Mammary epithelial cell (primary cell): ENCODE measurements at regions not wholly inside any gene's neighbourhood (a gene's known extent, or its start where the extent isn't known, plus 50 kb on each side); places are given as distances from the start of the nearest gene placed in this dataset.

Experiments used
- EZH2 ChIP-seq: IDR thresholded peaks from 2 replicates; pipeline ENCODE4 v1.6.1; 2012; ENCODE audit warnings: low read length, inconsistent platforms, borderline replicate concordance
- TF ChIP-seq, protein P1 (sequence below), 2 donors: IDR thresholded peaks in 1 of 2; conservative IDR thresholded peaks in 1 of 2; 2 replicates each; pipeline ENCODE4 v1.5.1; 2011 to 2012; ENCODE audit warnings: inconsistent platforms in 2 of 2, low read length in 2 of 2, mild to moderate bottlenecking in 2 of 2, control low read depth in 1 of 2, low read depth in 1 of 2; ENCODE audit not compliant: insufficient read depth in 1 of 2; ENCODE audit errors: extremely low read depth in 1 of 2

DNA sequence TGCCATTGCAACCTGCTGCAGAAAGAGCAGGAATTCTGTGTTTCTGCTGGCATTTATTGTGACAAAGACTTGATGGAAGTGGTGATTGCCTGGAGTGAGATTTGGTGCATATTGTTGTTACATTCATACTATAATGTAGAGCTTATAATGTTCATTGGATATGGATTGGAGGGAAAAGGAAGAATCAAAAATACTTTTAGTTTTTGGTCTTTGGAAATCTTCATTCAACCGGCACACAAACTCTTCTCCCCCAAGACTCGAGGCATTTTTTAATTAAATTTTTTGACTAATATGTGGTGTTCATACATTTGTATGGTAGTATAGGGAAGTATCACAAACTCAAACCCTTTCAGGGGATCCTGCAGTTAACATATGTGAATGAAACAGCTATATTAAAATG is 380.8 kb downstream of the DOK5 start:
- TF ChIP-seq, protein P1, sequence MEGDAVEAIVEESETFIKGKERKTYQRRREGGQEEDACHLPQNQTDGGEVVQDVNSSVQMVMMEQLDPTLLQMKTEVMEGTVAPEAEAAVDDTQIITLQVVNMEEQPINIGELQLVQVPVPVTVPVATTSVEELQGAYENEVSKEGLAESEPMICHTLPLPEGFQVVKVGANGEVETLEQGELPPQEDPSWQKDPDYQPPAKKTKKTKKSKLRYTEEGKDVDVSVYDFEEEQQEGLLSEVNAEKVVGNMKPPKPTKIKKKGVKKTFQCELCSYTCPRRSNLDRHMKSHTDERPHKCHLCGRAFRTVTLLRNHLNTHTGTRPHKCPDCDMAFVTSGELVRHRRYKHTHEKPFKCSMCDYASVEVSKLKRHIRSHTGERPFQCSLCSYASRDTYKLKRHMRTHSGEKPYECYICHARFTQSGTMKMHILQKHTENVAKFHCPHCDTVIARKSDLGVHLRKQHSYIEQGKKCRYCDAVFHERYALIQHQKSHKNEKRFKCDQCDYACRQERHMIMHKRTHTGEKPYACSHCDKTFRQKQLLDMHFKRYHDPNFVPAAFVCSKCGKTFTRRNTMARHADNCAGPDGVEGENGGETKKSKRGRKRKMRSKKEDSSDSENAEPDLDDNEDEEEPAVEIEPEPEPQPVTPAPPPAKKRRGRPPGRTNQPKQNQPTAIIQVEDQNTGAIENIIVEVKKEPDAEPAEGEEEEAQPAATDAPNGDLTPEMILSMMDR (conservative IDR thresholded peaks at IDR 0.05 in 1 of 2, IDR thresholded peaks at IDR 0.05 in 1 of 2; ENCODE audit: extremely low read depth in 1 of 2, insufficient read depth in 1 of 2, low read depth in 1 of 2, low read length in 2 of 2): no peak
- no peak for TF ChIP-seq EZH2
